ENCODE measurements at regions not wholly inside any gene's neighbourhood (a gene's known extent, or its start where the extent isn't known, plus 50 kb on each side); places are given as distances from the start of the nearest gene placed in this dataset.

GRCh38 chrX:138191998-138192397, 519.5 kb downstream of the FGF13 start:
- H3K27me3 ChIP-seq (ENCODE audit: control insufficient read depth in 1 of 2, insufficient read depth in 2 of 2, low read length in 2 of 2), result no peaks in the 10 kb centered on the region
- no peak overlapping the region for H3K27ac ChIP-seq (ENCODE audit: extremely low read length, insufficient read depth, low read length)
- TF ChIP-seq PAXIP1 (CRISPR knock-in tag; conservative IDR thresholded peaks at IDR 0.05), result no peak
- TF ChIP-seq, protein P1, sequence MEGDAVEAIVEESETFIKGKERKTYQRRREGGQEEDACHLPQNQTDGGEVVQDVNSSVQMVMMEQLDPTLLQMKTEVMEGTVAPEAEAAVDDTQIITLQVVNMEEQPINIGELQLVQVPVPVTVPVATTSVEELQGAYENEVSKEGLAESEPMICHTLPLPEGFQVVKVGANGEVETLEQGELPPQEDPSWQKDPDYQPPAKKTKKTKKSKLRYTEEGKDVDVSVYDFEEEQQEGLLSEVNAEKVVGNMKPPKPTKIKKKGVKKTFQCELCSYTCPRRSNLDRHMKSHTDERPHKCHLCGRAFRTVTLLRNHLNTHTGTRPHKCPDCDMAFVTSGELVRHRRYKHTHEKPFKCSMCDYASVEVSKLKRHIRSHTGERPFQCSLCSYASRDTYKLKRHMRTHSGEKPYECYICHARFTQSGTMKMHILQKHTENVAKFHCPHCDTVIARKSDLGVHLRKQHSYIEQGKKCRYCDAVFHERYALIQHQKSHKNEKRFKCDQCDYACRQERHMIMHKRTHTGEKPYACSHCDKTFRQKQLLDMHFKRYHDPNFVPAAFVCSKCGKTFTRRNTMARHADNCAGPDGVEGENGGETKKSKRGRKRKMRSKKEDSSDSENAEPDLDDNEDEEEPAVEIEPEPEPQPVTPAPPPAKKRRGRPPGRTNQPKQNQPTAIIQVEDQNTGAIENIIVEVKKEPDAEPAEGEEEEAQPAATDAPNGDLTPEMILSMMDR (CRISPR knock-in tag; IDR thresholded peaks at IDR 0.05), result peak; percentile 30; the same call in 1 of the 2 replicates
- no peak for TF ChIP-seq SNRNP70 (IDR thresholded peaks at IDR 0.05; ENCODE audit: low read depth, low read length)
- peak; percentile 54 for TF ChIP-seq STAG1 (CRISPR knock-in tag; IDR thresholded peaks at IDR 0.05)
- no peak for TF ChIP-seq ELF1 (CRISPR knock-in tag; IDR thresholded peaks at IDR 0.05)
- H3K79me2 ChIP-seq (ENCODE audit: insufficient read depth, low read length), result no peaks in the 10 kb centered on the region
- no TSS peak for BruUV-seq (replicated peaks)
- no peak overlapping the region for H2AFZ ChIP-seq (ENCODE audit: low read length)
- in situ Hi-C loops (cut with HindIII; ENCODE audit: extremely low pct_ligation_motif_present, low pct_unique_long_range_greater_than_20kb) (loop anchor here (25.0 kb wide), 1 partner anchor 545 kb away; no protein-coding TSS in a partner anchor), intact Hi-C loops (cut with micrococcal nuclease; ENCODE audit: unreplicated experiment) (loop anchor here (1.0 kb wide), 1 partner anchor 553 kb away; no protein-coding TSS in a partner anchor)
- ATAC-seq, result no peak
- H3K4me3 ChIP-seq (replicated peaks in 1 of 3; ENCODE audit: insufficient read depth in 1 of 3, low read depth in 2 of 3, low read length in 3 of 3), result no peak overlapping the region
- 0% methylated on average over 1 of the region's 1 CpG for WGBS (ENCODE audit: low lambda C conversion rate)
- ChIA-PET POLR2A (no interaction called here), CTCF (ENCODE audit: low intra/inter-chr PET ratio, low total read pairs) (interaction anchor here (1.1 kb wide), 1 partner anchor 553 kb away, joined by 4 read pairs; no protein-coding TSS in a partner anchor)
- FAIRE-seq, result no peak
- H4K20me1 ChIP-seq (ENCODE audit: insufficient read depth, low read length), result no peaks in the 10 kb centered on the region
- no peaks in the 10 kb centered on the region for H3K4me1 ChIP-seq (ENCODE audit: insufficient read depth, low read length)
- no peaks in the 10 kb centered on the region for H3K9me3 ChIP-seq (ENCODE audit: low read length)
- H3K4me2 ChIP-seq (ENCODE audit: low read depth, low read length), result no peak overlapping the region
- no peak overlapping the region for H3K9ac ChIP-seq (ENCODE audit: insufficient read depth, low read depth, low read length)
- DNase-seq (ENCODE audit: low spot score), result peak; percentile 4
- no peaks in the 10 kb centered on the region for H3K36me3 ChIP-seq (replicated peaks in 1 of 2; ENCODE audit: control insufficient read depth in 1 of 2, insufficient read depth in 2 of 2, low read length in 2 of 2)
